Kasumi-1 (cell line): ENCODE measurements at regions not wholly inside any gene's neighbourhood (a gene's known extent, or its start where the extent isn't known, plus 50 kb on each side); places are given as distances from the start of the nearest gene placed in this dataset.

ENCODE experiments used
- DNase-seq, 2 experiments: peaks; one replicate each; lab custom pipeline; 2025; lab: John Stamatoyannopoulos, UW

DNA sequence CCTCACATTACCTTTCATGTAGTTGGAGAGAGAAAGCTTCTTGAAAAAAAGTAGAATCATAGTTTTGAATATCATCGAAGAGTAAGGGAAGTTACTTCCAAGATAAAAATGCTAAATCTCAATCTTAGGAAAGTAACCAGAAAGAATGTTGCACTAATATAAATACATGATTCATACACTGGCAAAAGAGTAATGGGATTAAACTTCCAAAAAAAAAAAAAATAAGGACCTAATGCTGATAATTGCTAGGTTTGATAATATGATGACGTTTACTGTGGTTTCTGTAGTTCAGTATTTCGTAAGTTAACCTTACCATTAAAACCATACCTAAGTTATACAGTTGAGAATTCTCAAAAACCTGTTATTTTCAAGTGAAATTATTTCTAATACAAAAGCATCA is 573.8 kb upstream of the CDH9 start:
- DNase-seq = no peak

DNA sequence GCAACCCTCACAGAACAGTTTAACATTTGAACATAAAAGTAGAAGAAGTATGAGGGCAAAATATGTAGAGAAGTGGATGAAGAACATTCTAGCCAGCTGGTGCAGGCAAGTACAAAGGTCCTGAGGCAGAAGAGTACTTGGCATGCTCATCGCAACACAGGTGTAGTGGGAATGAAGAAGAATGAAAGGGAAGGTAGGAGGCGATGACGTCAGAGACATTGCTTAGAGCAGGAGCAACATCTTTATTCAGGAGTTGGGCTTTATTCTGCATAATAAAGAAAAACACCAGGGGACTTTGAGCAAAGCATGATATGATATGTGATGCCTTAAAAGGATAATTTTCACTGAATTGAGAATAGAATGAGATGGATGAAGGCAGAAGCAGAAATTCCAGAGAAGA is 570.6 kb upstream of the CDH9 start:
- DNase-seq = no peak

DNA sequence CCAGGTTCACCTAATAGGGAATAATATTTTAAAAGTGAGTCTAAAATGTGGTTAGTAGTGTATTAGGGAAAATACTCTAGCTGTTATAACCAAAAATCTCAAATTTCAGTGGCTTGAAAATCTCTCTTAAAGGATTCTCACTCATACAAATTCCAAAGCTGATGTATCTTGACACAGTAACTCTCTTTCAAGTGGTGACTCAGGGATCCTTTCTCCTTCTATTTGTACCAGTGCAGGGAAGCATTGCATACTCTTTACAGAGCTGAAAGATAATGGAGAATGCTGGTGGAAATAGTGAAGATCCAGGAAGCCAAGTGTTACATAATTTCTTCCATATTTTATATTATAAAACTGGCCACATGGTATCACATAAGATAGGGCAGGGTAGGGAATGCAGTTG is 560.2 kb upstream of the CDH9 start:
- DNase-seq = no peak

DNA sequence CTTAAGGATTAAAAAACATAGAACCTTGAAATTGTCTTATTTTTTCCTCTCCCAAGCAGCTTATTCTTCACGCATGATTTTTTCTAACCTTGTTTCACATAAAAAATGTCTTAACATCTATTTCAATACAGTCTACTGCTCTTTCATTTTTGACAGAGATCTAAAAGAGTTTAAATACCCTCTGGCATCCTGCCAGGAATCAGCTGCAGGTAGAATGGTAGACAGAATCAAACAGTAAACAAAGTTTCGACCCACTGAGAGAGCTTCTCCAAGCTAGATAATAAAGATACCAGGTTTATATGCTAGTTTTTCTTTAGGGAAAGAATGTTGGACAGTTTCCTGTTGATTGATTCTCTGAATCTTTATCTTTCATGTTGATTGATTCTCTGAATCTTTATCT is 555.8 kb upstream of the CDH9 start:
- DNase-seq = no peak

DNA sequence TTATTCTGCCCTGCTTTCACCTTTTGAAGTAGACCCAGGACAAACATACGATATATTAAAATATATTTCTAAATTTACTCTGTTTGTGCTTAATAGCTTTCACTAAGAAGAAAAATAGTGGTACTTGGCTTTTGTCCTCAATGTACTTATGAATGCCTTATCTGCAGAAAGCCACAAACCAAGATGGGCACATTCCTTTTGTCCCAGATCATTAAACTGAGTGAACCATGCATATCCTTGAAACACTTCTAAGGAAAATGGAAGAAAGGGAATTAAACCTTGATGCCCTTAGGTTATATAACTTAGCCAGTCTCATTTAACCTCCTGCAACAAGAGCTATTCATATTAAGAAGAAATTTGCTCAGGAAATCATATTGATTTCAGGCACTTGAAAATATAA is 553.8 kb upstream of the CDH9 start:
- DNase-seq = no peak

DNA sequence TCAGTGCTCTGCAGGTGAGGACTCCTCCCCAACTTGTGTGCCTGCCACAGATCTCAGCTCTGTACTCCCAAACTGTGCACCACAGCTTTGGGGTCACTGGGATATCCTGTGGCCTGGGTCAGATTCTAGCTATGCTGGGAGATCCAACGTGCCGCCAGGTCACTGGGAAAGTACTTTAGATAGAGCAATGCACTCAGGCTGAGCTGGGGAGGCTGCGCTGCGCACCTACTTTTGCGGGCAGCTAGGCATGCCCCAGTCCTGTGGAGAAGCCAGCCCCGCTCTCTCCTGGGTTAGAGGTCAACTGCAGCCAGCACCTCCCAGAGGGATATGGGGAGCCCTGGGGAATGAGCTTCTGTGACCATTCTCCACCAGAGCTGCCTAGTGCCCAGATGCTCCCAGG is 552.1 kb upstream of the CDH9 start:
- no peak for DNase-seq

DNA sequence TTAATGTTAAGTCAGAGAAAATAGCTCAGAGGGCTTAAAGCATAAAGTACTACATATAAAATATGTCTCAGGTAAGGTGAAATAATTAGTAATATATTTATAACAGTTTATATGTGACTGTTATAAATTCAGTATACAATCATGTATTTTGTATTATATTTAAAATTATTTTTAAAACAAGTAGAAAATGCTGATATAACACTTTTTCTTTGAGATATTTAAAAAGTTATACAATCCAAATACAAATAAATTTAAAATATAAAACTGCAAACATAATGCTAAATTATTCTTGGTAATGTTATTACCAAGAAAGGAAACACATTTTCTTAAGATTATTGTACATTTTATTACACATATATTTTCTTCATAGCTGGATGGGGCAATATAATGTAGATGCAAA is 539.9 kb upstream of the CDH9 start:
- no peak for DNase-seq

DNA sequence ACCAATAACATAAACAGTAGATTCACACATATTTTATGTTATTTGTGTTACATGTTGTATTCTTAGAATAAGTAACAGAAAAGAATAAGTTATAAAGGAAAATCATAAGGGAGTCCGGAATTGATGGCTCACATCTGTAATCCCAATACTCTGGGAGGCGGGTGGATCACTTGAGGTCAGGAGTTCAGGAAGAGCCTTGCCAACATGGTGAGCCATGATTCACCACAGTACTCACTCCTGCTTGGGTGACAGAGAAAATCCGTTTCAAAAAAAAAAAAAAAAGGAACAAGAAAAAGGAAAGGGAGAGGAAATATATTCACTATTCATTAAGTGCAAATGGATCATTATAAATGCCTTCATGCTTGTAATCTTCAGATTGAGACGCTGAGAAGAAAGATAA is 533.3 kb upstream of the CDH9 start:
- DNase-seq = no peak

DNA sequence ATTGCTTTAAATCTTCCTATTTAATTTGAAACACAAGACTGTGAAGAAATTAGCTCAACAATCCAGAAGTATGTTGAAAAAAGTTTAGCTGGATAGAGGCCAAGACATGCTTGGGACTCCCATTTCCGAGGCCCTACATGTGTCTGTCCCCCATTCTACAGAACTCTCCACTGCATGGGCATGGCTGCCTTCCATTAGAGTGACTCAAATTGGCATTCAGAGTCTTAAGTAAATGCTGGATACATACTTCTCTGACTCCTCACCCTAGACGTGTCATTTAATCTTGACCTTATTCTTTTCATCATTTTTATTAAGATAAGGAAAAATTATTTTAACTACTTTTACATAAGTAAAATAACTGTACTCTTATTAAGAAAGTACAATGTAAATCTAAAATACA is 530.4 kb upstream of the CDH9 start:
- no peak for DNase-seq

DNA sequence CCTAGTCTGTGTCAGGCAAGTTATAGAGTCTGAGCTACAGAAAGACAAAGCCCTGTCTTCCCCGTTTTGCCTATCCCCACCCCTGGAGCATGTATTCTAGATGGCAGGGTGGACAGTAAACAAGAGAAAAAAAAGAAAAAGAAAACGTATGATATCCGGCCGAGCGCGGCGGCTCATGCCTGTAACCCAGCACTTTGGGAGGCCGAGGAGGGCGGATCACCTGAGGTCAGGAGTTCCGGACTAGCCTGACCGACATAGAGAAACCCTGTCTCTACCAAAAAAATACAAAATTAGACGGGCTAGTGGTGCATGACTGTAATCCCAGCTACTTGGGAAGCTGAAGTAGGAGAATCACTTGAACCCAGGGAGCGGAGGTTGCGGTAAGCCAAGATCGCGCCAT is 523.0 kb upstream of the CDH9 start:
- DNase-seq = no peak

DNA sequence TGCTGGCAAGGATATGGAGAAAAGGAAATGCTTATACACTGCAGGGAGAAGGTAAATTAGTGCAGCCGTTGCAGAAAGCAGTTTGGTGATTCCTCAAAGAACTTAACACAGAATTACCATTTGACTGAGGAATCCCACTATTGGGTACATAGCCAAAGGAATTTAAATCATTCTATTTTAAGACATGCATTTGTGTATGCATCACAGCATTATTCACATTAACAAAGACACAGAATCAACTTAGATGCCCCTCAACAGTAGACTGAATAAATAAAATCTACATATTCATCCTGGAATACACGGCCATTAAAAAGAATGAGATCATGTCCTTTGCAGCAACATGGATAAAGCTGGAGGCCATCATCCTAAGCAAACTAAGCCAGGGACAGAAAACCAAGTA is 510.1 kb upstream of the CDH9 start:
- DNase-seq = no peak

DNA sequence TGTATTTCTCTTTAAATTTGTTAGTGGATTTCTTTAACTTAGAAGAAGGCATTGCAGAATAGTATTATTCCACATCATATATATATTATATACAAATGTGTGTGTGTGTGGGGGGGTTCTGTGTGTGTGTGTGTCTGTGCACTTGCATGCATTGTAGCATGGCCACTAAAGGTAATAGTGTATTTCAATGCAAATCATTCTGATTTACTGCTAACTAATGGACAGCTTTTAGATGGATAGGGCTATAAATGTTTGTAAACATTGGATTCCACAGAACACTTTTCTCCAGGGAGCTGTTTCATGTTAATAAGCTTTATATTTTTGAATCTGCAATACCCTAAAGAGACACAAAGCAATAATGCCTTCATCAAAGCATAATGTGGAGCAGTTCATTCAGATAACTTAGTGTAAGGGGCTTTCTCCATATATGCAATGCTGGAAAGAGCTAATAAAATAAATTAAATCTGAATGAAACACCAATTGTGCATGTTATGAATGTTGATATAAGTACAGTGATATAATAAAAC is 496.7 kb upstream of the CDH9 start:
- no peak for DNase-seq

DNA sequence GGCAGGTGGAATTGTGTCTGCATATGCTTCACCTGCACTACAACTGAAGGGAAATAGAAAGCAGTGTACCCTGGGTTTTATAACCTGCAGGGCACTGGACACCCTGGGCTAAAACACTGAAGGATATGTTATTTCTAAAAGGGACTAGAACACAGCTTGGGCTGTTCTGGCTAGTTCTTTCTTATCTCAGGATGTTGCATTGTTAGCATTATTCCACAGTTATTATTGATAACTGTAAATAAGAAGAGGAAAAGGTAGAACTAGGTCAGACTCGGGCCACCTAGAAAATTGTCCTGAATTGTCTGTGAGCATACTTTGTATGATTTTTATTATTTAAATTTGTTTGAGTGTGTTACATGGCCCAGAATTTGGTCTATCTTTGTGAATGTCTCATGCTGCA is 493.9 kb upstream of the CDH9 start:
- no peak for DNase-seq

DNA sequence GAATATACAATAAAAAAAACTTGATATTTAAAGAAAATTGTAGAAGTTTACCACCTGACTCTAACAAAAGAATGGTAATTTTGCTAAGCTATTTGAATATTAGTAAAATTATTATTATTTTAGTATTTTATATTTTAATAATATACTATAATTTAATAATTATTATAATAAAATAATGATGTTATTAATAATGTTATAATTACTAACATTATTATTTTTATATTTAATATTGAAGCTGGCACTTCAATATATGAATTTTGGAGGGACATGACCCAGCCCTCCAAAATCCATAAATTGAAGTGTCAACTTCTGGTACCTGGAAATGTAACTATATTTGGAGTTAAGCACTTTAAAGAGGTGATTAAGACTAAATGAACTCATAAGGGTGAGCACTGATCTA is 486.1 kb upstream of the CDH9 start:
- DNase-seq = no peak

DNA sequence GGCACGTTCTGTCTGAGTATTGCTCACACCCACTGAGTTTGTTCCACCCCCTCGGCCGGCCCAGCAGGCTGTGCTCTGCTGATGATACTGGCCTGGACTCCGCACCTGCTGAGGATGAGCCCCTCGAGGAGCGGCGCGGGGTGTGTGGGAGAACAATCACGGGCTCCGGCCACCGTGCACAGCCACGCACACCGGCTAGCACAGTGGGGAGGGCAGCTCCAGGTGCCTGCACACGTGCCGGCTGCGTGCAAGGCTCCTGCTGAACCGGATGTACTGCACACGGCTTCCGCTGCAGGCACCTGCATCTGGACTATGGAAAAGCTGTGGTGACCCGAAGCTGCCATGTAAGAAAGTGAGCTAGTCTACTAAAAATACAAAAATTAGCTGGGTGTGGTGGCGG is 485.2 kb upstream of the CDH9 start:
- no peak for DNase-seq

DNA sequence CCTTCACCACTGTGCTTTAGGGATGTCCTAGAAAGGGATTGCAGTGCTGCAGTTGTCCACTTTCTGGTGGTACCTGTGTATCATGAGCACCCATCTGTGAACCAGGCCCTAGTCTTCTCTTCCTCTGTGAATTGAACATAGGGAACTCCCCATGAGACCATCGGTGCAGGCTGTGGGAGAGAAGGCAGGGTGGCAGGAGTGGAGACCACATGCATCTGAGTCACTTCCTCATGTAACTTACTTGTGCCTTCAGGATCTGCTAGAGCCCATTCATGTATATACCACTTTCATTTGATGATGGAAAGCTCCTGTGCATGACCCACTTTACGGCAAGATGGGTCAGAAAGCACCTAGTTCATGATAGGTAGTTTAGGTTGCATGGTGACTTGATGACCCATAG is 478.1 kb upstream of the CDH9 start:
- DNase-seq = peak; percentile 45 to 47

DNA sequence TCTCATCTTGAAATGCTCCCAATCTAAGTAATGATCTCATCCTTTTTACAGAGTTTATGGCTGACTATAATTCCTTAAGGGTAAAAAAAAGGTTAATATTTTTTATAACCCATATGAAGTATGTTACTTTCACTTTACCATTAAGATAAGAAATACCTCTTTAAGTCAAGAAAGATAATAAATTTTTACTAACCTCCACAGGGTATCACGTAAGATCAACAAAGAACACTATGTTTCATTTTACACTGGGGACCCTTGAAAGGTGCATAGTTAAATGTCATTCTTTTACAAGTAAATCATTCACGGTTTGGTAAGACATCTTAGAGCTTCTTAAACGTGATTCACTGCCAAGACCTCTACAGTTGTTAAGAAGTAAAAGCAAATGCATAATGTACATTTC is 472.7 kb upstream of the CDH9 start:
- DNase-seq = no peak

DNA sequence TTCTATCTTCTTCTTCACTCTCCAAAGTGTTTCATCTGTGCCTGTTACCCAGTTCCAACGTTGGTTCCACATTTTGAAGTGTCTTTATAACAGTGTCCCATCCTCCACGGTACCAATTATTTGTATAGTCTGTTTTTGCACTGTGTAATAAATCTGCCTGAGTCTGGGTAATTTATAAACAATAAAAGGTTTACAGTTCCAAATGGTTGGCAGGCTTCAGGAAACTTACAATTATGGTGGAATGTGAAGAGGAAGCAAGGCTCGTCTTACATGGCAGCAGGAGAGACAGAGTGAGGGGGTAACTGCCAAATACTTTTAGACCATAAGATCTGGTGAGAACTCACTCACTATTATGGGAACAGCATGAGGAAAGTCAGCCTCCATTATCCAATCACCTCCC is 465.4 kb upstream of the CDH9 start:
- no peak for DNase-seq

DNA sequence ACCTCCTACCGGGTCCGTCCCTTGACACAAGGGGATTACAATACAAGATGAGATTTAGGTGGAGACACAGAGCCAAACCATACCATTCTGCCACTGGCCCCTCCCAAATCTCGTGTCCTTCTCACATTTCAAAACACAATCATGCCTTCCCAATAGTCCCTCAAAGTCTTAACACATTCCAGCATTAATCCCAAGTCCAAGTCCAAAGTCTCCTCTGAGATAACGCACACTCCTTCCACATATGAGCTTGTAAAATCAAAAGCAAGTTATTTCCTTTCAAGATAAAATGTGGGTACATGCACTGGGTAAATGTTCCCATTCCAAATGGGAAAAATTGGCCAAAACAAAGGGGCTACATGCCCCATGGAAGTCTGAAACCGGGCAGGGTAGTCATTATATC is 463.9 kb upstream of the CDH9 start:
- no peak for DNase-seq

DNA sequence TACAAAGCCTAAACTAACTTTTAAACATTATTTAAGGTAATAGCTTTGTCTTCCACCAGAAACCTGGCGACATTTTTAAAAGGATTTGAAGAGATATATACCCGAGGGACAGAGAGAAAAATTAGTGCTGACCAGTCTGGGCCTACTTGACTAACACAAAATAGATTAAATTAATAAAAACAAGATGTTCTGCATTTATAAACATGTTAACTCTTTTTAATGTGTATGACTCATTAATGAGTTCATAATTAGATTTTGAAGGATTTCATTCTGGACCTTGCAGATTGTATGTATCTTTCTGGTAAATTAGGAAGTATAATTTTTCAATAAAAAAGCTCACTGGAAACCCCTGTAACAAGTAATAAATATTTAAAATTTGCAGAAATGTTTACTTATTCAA is 459.1 kb upstream of the CDH9 start:
- no peak for DNase-seq

DNA sequence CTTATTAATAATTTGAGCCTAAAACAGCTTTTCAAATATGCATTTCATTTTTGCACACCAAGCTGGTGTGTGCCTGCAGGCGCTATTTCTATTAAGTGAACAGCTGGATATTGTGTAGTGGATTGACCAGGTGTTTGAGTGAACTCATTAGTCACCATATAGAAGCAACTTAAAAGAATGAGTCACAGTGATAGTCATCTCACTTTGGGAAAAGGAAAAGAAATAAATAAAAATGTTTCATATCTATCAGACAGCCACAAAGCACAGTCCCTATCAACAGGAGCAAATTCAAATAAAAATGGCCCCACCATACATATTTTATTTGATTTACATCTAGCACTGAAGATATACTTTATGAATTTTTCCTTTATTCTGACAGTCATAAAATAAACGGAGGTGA is 456.5 kb upstream of the CDH9 start:
- no peak for DNase-seq

DNA sequence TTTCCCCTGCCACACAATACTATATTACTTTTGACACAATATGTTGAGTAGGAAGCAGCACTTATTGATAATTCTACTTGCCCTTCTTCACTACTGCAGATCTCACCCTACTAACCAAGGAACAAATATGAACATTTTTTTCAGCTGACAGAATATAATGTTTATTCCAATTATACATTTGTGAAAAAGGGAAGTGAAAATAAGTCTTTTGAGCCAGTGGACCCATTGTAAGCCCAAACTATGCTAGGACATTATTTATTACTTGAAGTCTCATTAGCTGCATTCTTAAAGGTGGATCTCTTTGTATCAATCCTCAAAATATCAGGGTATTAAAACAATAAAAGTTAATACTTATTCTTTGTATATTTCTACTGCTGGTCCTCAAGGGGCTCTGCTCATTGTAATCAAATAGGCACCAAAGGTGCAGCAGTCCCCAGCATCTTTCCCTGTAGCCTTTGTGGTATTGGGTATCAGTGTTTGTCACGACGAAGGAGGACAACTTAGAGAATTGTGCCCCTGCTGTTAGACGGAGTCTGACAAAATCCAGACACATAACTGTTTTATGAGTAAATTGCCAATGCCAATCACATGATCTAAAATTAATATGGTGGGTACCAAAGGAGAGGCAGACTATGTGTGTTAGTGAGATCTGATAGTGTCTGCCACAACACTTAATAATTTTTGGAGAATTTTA is 453.5 kb upstream of the CDH9 start:
- no peak for DNase-seq

DNA sequence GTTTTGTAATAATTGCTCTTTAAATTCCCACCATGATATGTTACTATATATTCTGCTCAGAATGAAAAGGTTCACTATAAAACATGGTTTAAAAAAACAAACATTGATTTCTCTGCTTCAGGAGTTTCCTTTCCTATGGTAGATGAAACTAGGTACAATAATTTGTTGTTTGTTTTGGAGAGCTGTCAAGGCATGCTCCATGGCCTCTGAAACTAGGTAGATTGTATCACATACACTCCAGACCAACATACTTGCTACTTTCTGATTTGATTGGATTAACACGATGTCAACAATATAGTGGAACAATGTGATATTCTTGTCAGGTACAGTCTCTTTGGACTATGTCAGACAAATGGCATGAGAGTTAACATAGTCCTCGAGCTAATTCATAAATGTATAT is 452.7 kb upstream of the CDH9 start:
- no peak for DNase-seq

DNA sequence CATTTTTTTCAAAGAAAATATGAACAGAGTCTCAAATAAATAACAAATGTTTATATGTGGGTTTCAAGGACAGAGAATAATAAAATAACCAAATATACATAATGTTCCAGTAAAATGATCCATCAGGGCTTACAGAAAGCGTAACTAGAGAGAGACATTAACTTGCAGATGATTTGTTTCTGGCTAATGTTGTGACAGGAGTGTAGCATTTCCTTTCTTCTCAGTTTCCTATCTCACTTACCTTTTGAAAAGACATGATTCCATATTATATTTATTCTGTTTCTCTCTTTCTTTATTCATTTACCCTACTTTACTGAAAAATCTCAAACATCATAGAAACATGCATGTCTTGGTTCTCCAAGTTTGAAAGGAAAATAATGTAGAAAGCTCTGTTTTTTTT is 451.3 kb upstream of the CDH9 start:
- no peak for DNase-seq

DNA sequence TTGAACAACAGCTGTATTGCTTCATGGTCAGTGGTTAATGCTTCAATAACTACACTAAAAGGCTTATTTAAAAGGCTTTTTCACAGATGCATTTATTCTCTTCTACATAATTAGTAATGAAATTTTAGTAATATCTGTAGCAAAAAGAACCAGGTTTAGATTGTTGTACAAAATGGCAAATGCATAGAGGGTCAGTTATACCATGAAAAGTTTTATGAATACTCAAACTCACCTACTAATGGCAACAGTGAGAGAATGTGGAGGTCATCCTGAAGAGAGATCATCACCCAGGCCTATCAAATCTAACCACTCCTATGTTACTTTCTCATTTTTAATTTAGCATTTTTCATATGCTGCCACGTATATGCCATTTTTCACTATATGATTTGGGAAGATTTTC is 444.3 kb upstream of the CDH9 start:
- DNase-seq = no peak
